HFF-Myc (cell line): ENCODE measurements at regions not wholly inside any gene's neighbourhood (a gene's known extent, or its start where the extent isn't known, plus 50 kb on each side); places are given as distances from the start of the nearest gene placed in this dataset.

Experiments
- DNase-seq: peaks from one replicate; pipeline ENCODE4 v3.0.0-alpha.2; 2011; ENCODE audit warnings: low read depth; ENCODE audit errors: extremely low read depth
- H3K4me3 ChIP-seq: replicated peaks from 2 replicates; pipeline ENCODE4 v1.5.1; 2011; ENCODE audit warnings: low read depth, mild to moderate bottlenecking, control low read depth, low read length
- CTCF ChIP-seq: IDR thresholded peaks from 2 replicates; pipeline ENCODE4 v1.5.1; 2012; ENCODE audit warnings: mild to moderate bottlenecking, low read depth, low read length, control low read depth; ENCODE audit errors: missing control alignments

GRCh38 chr6:62465206-62465605, 179.2 kb upstream of the KHDRBS2 start:
- TF ChIP-seq CTCF, result no peak
- H3K4me3 ChIP-seq, result no peak overlapping the region
- no peak for DNase-seq

- no peak for DNase-seq
- no peak for TF ChIP-seq CTCF
- no peak overlapping the region for H3K4me3 ChIP-seq
These were observed 166.6 kb upstream of the KHDRBS2 start for GRCh38 chr6:62452586-62452985.

GRCh38 chr6:62446647-62447316, 160.8 kb upstream of the KHDRBS2 start:
- no peak for TF ChIP-seq CTCF
- no peak overlapping the region for H3K4me3 ChIP-seq
- no peak for DNase-seq

DNA sequence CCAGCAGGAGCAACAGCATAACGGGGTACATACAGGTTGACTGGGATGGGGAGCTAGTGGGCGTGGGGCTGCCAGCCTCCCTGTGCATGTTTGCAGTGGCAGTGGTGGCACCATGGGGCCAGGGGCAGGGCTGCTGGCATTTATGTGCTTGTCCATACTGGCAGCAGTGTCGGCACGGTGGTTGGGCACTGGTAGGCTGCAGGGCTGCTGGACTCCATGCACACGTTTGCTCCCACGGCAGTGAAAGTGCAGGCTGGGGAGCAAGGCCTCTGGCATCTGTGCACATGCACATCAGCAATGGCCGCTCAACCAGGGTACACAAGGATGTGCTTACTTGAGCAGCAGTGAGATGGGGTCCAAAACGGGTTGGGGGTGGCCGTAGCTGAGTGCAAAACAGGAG, 159.5 kb upstream of the KHDRBS2 start:
- TF ChIP-seq CTCF, result no peak
- no peak overlapping the region for H3K4me3 ChIP-seq
- no peak for DNase-seq

DNA sequence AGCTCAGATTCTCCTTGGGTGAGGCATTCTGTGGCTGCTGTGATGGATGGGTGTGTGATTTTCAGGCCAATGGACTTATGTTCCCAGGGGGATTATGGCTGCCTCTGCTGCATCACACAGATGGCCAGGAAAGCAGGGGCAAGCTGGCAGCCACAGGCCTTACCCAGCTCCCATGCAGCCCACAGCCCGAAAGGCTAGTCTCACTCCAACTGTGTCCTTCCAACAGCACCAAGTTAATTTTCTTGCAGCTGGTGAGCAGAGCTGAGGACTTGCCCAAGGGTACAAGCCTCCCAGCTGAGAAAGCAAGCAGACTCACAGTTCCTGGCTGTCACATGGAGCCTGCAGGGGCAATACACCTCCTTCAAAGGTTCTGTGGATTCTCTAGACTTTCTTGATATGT, 155.2 kb upstream of the KHDRBS2 start:
- H3K4me3 ChIP-seq, result no peak overlapping the region
- no peak for TF ChIP-seq CTCF
- DNase-seq, result no peak

DNA sequence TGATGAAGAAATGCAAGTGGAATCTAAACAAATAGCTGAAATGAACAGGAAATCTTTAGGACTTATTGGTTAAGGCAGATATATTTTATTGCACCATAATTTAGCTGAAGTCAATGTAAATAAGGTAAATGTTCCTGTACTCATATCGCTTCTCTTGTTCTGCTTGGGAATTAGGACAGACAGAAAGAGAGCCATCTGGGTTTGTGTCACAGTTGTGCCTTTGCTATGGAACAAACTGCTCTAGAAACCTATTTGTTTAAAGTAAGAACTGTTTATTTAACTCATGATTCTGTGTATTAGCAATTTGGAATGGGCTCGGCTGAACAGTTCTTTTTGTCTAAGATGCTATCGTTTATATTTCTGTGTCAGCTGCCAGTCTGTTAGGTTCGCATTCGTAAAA, 143.8 kb upstream of the KHDRBS2 start:
- H3K4me3 ChIP-seq, result no peak overlapping the region
- no peak for TF ChIP-seq CTCF
- no peak for DNase-seq

DNA sequence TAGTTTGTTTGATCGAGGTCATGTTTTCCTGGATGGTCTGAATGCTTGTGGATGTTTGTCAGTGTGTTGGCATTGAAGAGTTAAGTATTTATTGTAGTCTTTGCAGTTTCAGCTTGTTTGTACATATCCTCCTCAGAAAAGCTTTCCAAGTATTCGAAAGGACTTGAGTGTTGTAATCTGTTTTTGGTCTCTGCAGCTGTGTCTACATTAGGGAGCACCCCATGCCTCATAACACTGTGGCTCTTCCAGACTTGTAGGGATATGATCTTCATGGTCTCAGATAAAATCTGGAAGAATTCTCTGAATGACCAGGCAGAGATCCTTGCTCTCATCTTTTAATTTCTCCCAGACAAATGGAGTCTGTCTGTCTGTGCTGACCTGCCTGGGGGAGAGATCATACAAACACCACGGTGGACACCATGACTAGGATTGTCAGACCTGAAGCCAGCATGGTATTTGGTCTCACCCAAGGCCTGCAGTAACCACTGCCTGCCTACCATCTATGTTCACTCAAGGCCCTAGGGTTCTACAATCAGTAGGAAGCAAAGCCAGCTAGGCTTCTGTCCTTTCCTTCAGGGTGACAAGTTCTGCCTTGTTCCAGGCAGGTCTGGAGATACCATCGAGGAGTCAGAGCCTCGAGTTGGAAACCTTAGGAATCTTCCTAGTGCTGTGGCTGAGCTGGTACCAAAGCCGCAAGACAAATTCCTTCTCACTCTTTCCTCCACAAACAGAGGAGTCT, 114.7 kb upstream of the KHDRBS2 start:
- no peak for TF ChIP-seq CTCF
- DNase-seq, result no peak
- H3K4me3 ChIP-seq, result no peak overlapping the region
